CD4-positive, alpha-beta T cell treated with Interleukin-4 for 1 hour (primary cell): ENCODE measurements at regions not wholly inside any gene's neighbourhood (a gene's known extent, or its start where the extent isn't known, plus 50 kb on each side); places are given as distances from the start of the nearest gene placed in this dataset.
"Not testable (repeated sequence)": the region's sequence is repeated elsewhere in the genome, so short reads cannot be mapped to it uniquely, and the experiment has no call there.

Experiments
- DNase-seq, 2 donors: peaks; one replicate each; pipeline ENCODE4 v3.0.0-alpha.2; 2020 to 2022

DNA sequence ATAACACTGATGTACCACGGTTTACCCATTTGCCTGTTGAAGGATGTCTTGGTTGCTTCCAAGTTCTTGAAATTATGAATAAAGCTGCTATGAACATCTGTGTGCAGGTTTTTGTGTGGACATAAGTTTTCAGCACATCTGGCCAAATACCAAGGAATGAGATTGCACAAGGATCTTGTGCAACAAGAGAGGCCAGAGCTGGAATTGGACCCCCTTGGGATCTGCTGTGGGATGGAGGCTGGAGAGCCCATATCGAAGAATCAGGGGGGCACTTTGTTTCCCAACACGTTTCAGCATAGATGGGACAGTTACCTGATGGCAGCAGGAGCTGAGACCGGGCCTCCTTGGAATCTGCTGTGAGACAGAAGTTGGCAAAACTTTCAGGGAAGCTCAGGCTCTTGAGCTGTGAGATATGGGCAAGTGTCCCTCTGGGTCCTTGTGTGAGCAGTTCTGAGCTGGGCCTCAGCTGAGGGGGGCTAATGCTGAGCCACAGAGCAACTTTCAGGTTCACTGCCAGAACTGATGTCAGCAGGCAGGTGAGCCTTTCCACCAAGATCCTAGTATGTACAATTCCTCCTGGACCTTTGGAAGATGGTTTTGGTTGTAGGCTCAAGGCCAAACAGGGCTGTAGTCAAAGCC, 115.2 kb upstream of the RAB18 start:
- DNase-seq, result no peak

DNA sequence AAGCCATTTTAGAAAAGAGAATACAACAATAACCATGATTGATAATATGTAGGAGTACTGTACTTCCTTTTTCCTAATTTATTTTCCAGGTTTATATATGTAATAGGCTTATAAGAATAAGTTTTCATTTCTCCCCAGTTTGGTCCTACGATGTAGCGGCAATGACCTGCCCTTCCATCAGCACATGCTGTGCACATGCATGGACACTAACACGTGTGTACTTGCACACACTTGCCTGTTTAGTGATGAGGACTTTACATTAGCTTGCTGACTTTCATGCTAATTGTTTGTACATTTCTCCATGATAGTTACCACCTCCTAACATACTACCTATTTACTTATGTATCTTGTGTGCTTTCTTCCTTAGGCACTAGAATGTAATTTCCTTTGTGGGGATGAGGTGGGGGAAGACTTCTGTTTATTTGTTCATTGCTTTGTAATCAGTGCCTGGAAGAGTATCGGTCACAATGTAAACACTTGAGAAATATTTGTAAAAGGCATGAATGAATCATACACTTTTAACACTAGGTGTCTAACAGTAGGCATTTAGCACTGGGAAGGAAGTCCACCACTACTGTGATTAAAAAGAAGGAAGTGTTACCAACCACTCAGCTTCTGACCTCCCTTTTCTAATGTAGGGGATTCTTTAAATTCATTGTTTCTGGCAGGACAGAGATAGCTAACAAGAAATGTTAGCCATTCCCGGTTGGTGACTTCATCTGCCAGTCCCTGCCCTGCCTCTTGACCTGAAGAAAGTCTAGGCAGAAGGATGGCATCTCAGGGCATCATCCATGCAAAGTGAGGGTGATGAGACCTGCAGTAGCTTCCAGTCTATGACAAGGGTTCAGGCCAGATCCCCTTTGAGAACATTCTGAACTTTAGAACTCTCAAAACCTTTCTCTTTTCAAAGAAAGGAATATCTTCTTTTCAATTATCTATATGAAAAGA, 120.2 kb upstream of the RAB18 start:
- no peak for DNase-seq

DNA sequence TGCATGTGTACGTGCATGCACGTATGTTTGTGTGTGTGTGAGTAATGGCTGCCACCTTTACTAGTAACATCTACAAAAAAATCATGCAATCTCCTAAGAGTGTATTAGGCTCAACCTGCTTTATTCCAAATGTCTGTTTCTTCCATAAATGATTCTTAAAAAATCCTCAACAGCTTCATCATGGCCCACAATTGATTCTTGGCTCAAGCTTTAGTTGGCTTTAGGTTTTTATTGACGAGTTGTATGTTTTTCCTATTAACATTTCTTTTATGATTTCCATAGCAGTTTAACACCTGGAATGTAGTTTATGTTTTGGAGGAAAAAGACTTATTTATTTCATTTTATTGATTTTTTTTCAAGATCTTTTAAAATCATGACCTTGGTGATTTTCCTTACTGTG, 121.9 kb upstream of the RAB18 start:
- DNase-seq, result no peak

DNA sequence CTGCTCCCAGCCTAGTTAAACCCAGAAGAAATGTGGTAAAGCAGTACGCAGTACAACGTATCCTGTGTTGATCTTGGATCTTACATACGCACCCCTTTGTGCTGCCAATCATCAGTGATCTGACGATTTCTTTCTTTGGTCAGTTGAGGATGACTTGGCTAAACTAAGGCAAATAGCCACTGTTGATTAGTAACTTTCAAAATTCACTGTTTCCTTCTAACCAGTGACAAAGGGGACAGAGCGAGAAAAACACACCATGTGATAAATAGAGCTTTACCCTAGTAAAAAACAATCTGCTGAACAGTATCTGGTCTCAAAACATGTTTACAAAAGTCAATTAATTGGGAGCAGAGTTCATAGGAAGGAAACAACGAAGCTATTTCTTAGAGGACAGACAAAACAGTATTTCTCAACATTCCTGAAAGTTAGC, 123.2 kb upstream of the RAB18 start:
- DNase-seq, result no peak

GRCh38 chr10:27379041-27379440, 125.1 kb upstream of the RAB18 start:
- not testable (repeated sequence) for DNase-seq

DNA sequence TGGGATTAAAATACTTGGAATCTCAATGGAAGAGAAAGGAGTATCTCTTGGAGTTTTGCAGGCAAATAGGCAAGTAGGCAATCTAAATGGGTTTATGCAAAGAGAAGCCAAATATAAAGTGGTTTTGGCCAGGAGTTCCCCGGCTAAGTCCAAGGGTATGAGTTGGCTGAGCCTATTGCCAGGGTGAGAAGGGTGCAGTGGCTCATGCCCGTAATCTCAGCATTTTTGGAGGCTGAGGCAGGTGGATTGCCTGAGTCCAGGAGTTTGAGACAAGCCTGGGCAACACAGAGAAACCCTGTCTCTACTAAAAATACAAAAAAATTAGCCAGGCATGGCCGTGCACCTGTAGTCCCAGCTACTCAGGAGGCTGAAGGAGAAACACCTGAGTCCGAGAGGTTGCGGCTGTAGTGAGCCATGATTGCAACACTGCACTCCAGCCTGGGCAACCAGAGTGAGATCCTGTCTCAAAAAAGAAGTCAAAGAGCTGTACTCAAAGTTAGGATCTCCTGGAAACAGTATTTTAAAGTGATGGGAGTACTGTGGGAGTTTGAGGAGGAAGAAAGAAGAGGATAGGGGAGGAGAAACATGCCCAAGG, 130.4 kb upstream of the RAB18 start:
- no peak for DNase-seq

- DNase-seq, result no peak
Measured at GRCh38 chr10:27372095-27372494, 131.5 kb upstream of the ACBD5 start.

GRCh38 chr10:27371375-27371774, 130.8 kb upstream of the ACBD5 start:
- DNase-seq, result not testable (repeated sequence)

DNA sequence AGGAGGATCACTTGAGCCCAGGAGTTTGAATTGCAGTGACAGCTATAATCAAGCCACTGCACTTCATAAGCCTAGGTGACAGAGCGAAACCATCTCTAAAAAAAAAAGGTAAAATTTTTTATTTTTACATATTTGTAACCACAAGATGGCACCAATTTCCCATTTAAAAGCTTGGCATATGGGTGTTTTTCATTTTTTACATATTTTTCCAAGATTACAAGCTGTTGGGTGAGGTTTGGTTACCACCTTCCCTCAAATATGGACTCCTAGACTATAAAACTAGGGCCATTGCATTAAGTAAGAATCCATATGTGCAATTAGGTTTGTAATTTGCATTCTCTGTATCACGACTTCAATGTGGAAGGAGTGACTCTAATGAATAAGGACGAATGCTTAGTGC, 129.3 kb upstream of the ACBD5 start:
- DNase-seq, result no peak

DNA sequence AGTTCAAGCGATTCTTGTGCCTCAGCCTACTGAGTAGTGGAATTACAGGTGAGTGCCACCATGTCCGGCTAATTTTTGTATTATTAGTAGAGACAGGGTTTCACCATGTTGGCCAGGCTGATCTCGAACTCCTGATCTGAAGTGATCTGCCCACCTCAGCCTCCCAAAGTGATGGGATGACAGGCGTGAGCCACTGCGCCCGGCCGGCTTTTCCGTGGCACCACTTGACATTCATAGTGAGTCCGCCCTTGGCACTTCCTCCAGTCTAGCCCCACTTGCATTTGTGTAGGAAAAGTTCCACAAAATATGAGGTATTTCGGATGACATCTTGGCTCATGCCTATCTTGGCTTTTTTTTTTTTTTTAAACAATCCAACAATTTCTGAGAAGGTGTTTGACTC, 128.1 kb upstream of the ACBD5 start:
- DNase-seq, result no peak

DNA sequence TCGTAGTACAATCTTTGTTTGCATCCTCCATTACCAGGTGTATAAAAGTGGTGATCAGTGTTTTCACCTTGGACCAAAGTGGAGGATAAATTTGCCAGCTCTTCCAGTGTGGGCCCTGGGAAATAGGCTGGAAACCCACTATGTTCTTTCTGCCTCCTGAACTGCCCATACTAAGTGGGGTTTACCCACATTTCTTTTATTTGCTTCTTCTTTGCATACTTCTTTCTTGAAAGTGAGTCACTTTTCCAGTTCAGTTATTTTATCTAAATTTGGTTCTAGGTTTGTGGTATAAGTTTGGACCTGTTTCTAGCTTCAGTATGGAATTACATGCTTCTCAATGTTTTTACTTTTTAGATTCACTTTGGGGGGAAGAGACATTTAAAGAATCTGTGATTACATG, 126.2 kb upstream of the ACBD5 start:
- DNase-seq, result no peak

GRCh38 chr10:27364028-27364427, 123.4 kb upstream of the ACBD5 start:
- no peak for DNase-seq

- DNase-seq, result peak; percentile 86
Measured at GRCh38 chr10:27360581-27361172, 120.1 kb upstream of the ACBD5 start.

- no peak for DNase-seq
Measured at GRCh38 chr10:27359792-27360355, 119.3 kb upstream of the ACBD5 start.

DNA sequence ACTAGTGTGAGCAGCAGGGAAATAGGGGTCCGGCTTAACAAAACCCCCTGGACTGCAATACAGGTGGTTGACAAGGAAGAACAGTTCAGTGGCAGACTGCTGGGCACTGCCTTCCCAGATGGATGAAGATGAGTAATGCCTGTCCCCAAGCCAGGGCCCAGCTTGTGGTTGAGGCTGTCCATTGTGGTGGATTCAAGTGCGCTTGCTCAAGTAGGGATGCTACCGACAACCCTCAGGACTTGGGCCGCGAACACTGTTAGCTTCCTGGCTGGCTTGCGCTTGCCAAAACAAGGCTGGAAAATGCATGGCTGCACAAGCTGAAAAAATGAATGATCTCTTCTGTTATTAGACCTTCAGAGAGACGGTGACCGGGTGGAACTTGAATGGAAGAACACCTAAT, 116.1 kb upstream of the ACBD5 start:
- DNase-seq, result no peak

- DNase-seq, result no peak
Measured at GRCh38 chr10:27355918-27356573, 115.4 kb upstream of the ACBD5 start.

DNA sequence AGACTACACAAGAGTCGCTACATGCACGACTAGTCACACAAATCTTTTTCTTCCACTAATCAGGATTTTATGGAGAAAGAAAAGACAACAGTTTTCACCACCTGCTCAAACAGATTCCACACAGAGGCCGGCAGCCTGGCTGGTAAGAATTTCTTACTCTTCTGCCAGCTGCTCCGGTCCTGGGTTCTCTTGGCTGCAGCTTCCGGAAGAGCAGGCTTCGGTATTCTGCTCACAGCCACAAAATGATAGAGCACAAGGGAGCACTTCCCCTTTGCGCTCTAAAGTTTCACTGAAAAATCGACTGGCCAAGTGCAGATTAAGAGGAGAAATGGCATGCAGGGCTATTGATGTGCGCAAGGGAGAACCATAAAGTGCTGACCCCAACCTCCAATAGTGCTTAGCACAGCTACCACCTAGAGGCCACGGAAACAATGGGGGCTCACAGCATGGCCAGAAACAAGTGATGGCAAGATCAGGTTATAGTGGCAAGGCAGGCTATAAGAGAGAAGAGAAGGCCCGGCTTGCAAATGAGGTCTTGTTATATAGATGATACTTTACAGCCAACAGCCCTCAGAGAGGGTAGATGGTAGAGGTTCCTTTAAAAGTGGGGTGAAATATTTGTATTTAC, 114.2 kb upstream of the ACBD5 start:
- peak; percentile 6 to 45 for DNase-seq

DNA sequence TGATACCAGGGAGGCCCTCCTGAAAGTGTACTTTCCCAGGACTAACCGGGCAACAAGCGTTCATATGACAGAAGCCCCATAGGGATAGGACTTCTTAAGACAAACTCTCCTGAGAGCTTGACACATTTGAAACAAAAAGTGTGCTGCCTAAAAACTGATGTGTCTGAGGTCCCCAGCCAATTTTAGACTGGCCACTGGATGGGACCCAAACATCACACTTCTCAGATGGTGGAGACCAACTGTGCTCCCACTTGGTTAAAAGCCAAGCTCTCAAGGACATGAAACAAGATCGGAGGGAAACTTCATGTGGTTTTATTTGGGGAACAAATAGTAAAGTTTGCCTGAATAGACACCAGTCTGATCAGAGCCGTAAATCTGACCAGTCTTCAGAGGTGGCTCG, 113.5 kb upstream of the ACBD5 start:
- not testable (repeated sequence) for DNase-seq

- no peak for DNase-seq
Measured at GRCh38 chr10:27349987-27350386, 109.4 kb upstream of the ACBD5 start.

GRCh38 chr10:27347827-27348207, 107.2 kb upstream of the ACBD5 start:
- not testable (repeated sequence) for DNase-seq

- no peak for DNase-seq
Measured at GRCh38 chr10:27345455-27345920, 104.9 kb upstream of the ACBD5 start.
